MV-4-11 (cell line): ENCODE measurements at regions not wholly inside any gene's neighbourhood (a gene's known extent, or its start where the extent isn't known, plus 50 kb on each side); places are given as distances from the start of the nearest gene placed in this dataset.
A peak's percentile ranks its signal among the peaks of the same experiment; 100 is the strongest.

ENCODE experiments used
- DNase-seq: peaks from one replicate; lab custom pipeline; 2025; lab: John Stamatoyannopoulos, UW

DNA sequence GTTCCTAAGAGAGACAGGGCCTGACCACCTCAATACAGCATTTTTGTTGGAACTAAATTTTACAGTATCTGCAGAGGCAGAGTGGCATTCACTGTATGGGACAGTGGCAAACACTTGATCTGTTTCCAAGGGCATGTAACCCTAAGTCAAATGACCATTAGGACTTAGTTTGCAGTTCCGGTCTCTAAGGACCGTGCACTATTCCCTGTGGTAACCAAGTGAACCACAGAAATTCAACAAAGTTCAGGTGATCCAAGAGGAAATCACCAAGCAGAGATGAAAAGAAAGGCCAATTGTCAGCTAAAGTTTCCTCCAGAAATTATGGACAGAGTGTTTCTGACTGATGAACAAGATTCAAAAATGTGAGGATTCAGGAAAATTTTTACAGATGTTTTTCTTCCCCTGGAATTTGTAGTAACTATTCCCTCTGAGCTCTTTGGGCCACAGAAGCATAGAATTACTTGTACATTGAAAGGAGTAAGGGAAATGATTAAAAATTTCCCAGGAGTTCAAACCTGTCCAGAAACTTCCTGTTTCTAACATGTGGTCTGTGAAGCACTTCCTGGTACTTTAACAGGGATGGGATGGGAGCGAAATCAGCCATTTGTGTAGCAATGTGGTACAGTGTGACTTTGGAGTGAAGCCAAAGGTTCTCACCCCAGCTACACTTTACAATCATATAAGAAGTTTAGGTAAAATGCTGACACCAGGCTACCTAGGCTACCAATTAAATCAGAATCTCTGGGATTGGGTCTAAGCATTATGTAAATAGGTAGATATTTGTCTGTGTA lies 266.1 kb upstream of the MAP3K1 start:
- DNase-seq, result peak; percentile 16

DNA sequence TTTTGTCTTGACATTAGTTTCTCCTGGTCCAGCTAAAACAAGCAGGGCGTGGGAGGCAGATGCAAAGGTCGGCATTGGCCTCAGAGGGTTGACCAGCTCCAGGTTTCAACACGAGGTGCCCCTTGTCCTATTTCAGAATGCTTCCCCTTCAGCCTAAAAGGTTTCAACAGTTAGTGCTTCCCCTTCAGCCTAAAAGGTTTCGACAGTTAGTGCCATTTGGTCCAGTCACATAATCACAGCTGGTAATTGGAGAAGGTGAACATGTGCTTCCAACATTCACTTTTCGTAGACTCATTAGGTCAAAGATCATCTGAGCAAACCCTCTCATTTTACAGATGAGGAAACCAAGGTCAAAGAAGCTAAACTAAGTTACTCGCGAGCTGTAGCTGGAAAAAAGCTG lies 270.3 kb upstream of the MAP3K1 start:
- DNase-seq, result peak; percentile 27

DNA sequence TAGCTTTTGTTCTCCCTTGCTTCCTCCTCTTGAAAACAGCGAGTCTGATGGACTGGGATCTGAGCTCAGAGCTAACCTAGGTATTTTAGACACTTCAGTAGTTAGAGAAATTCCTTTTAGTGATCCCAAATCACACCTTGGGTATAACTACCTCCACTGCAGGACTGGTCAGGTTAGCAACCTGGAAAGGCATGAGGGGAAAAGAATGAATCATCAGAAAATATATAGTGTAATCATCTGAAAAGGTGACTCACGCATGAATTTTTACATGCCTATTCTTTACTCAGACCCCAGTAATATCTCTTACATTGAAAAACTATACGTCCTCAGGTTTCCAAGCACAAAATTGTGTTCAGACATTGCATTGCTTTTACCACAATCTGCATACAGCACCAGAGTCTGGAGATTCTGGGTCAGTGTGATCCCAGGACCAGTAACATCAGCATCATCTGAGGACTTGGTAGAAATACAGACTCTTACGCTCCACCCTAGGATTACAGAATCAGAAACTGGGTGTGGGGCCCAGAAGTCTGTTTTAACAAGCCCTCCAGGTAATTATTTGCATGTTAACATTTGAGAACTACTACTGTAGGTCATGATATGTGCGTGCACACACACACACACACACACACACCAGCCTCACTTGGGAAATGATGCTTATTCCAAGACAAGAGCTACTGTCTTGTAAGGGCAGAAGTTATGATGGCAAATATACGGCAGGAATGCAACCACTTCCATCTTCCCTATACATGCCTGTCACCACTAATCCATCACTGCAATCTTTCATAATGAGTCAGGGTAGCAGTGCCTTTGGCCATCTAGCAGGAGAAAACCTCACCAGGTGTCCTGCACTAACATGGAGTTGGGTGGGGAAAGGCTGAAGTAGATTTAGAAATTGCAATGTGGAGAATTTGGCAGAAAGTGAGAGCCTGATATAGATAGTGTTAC lies 271.6 kb upstream of the MAP3K1 start:
- DNase-seq, result peak; percentile 17

DNA sequence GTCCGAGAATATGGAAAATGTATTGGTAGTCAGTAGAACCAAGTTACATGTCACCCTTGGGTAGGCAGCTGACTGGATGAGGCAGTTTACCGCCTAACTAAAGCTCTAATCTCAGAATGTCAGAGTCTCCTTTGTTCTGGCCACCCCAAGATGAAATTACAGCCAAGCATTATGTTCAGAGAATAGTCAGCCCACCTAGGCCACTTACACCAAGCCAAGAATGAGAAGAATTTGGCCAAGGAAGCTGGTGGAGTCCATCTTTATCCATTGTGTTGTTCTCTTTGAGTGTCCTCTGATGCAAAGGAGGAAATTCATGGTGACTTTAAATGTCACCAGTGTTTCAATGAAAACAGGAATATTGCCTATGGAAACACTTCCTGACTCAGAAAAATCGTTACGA lies 275.1 kb upstream of the MAP3K1 start:
- no peak for DNase-seq

DNA sequence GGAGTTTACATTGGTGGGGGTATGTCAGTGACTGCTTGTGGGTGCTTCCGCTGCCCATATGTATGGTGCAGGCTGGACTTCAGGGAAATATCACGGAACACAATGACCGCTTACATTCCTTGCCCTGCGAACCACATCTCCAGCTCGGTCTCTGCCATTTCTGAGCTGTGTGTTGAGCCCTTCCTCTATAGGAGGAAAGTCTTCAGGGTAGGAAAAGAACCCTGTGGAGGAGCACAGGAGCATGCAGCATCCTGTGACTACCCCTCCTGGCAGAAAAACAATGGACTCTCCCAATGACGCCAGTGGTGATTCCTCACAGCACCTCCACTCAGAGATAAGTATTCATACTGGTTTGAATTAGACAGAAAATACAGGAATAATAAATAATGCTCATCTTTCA lies 276.8 kb upstream of the MAP3K1 start:
- DNase-seq, result no peak

DNA sequence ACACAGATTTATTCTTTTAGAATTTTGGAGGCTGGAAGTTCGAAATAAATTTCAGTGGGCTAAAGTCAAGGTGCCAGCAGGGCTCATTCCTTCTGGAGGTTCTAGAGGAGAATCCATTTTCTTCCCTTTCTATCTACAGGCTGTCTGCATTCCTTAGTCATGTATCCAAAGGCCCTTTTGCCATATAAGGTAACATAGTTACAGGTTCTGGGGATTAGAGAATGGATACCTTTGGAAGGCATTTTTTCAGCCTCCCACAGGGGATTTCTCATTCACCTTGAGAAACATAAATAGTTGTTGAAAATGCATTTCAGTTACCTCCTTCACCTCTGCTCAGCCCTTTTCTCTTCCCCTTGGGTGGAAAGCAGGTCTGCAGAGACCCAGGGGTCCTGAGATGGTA lies 280.0 kb upstream of the MAP3K1 start:
- DNase-seq, result no peak

DNA sequence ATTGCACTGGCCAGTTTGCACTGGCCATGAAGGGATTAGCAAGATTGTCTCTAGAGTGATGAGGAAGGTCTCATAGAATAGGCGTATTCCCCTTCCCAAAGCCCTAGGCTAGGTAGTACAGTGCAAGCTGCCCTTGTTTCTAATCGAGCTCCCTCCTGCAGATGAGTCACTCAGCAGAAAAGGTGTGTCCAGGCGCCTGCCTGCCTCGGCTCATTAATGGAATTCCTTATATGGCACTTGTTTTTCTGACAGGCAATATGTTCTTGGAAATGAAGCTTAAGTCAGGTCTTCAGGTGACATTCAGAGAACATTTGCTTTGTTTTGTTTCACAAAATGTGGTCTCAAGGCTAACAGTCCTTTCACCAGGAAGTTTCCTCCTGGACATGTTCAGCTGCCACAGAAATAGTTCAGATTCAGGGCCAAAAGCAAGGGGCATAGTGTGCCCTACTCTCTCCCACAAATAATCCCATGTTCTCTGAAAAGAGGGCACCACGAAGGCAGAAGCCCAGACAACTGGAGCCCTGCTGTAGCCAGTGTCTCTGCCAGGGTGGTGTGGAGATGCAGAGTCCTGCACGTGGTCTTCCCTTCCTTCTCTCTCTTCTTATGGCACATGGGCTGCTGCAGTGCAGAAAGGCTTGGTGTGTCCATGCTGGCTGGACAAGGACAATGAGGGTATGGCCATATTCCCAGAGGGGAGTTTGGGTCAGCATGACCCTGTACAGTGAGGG lies 281.1 kb upstream of the MAP3K1 start:
- DNase-seq, result no peak

DNA sequence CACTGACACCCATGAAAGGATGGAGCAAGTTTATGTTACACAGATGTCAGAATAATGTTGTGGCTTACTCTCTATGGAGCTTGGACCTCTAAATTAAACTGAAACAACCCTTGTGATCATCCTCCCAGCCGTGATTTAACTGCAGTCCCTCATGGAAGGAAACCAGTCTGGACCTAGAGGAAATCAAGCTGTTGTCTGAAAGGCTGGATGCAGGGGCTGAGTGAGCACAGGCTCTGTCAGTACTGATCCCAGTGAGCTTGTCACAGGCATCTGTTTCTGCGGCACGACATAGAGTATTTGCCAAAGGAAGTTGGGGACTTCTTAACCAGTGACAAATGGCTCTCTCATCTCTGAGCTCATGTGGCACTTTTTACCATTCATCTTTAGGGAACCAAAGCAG lies 282.9 kb upstream of the MAP3K1 start:
- no peak for DNase-seq

DNA sequence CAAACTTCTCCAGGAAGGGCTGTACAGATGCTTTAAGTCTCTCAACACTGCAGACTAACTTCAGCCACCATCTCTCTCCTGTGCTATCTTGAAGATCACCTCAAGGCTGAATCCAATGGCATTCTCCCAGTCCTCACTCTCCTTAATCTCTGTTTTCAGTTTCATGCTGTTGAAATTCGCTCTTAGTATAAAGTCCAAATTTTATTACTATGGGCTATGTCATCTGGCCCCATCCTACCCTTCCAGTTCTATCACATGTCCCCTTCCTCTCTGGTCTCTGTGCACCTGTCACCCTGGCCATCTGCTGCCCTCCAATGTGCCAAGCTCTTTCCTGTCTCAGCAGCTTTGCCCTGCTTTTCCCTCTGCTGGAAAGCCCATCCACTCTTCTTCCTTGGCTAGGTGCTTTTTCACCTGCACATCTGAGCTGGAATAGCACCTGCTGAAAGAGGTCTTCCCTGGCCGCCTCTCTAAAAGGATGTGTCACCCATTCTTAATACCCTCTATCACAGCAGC lies 284.7 kb upstream of the MAP3K1 start:
- no peak for DNase-seq

DNA sequence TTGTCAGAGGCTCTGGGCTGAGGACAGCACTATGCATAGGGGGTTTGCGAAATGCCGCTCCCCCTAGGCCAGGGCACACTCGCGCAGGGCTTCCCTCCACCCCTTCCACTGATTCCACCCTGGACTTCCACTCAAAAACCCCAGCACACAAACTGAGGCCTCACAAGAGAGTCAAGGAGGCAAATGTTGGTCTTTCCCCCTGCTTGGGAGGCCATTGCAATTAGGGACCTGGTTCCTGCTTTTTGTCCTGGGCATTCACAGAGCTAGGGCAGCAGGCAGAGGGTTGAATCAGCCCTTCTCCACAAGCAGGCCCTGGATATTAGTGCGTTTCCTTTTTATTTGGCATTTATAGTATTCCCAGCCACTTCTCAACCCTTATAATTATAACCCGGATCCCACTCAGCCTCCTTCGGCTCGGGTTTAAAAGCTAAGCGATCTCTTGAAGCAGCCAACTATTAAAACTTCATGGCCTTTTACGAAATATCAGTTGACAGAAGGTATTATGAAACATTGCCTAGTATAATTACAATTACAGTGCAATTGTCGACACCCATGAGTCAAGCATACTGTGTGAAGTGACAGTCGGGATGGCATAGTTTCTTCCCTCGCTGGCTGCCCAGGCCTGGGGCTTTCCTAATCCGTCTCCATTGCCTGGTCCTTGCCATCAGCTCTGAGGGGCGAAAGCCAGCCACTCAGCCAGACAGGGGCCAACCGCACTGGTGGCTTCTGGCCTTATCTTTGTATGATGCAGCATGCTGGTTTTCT lies 285.5 kb upstream of the MAP3K1 start:
- peak; percentile 67 for DNase-seq

DNA sequence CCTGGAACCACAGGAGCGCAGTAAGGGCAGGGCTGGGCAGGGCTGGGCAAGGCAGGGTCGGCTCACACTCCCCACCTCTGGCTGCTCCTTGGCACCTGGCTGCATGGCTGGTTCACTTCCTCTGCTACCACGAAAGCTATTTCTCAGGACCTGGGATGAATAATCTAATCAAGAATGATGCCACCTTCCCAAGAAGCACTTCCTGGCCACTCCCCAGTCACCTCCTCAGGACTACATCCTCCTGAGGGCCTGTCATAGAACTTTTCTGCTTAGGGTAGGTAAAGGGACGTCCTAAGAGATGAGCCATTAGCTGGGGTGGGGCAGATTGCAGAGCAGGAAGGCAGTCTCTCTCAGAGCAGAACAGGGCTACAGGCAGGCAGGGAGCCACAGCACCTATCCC lies 288.2 kb upstream of the MAP3K1 start:
- DNase-seq, result no peak

DNA sequence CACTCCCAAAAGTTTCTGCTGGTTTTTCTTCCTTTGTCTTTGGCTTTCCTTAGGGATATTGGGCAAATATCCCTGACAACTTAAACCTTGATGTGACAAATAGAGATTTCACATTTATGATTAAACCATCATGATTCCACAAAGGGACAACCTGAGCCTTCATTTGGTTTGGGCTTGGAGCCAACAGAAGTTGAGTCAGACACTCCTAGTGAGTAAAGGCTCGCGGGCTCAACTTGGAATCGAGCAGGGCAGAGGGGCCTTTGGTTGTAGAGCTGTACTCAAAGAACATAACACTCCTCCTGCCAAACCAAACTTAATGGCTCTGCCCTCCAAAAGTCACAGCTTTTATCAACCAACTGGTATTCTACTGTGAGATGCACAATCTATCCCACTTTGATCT lies 290.2 kb upstream of the MAP3K1 start:
- no peak for DNase-seq

DNA sequence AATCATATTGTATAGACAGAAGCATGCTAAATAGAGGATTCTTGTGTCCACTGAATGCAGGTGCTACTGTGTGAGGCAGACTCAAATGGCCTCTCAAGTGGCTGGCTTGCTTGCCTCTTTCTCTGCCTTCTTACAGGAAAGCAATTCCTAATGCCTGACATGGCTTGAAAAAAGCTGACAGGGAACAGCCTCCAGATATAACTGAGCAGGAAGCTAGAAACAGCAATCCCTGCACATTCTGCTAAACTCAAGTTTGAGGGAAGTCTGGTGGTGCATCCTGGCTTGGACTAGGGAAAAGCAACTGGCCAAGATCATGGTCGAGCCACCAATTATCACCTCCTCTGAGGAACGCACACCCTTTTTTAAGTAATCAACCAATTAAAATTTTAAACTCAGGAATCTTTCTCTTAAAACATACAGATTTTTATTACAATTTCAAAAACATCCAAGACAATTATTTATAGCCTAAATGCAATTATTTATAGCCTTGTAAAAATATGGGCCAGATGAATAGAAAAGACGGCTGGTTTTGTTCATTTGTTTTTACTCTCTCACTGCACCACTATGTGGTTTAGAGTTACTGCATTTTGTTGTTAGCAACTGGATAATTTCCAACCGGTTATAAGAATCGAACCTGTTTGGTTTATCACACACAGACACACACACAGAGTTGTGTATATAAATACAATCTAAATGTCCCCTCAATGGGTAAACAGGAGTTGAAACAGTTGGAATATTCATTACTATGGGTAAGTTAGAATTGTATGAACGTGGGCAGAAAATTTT lies 290.9 kb upstream of the ANKRD55 start:
- no peak for DNase-seq

DNA sequence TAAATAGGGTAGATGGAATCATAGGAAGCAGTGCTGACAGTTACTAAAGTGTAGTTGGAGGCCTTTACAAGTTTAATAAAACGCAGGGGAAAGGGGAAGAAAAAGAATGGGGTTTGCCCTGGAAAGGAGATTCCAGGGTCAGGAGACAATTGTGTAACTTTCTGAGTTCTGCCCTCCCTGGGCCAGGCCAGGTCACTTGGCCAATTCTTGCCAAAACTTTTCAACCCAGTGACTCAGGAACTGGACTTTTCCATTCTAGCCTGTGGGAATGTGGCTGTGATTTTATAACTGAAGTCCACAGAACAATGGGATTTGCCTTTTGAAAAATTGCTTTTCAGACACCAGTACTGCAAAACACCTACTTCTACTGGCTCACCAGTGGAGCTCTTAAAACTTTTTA lies 289.8 kb upstream of the ANKRD55 start:
- DNase-seq, result no peak

DNA sequence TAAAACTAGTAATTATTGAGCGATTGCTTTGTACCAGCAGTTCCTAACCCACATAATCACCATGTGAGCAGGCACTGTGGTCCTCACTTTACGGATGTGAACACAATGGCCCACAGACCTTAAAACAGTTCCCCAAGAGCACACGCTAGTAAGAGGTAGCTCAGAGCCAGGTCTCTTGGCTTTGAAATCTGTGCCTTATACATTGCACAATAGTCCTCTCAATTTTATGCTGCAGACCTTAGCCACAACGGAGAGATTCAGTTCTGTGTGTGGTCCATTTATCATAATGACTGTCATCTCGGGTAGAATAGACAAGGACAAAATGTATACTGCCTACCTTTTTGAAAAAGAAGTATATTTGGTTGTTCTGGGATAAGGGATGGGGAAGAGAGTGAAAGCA lies 289.0 kb upstream of the ANKRD55 start:
- DNase-seq, result no peak

DNA sequence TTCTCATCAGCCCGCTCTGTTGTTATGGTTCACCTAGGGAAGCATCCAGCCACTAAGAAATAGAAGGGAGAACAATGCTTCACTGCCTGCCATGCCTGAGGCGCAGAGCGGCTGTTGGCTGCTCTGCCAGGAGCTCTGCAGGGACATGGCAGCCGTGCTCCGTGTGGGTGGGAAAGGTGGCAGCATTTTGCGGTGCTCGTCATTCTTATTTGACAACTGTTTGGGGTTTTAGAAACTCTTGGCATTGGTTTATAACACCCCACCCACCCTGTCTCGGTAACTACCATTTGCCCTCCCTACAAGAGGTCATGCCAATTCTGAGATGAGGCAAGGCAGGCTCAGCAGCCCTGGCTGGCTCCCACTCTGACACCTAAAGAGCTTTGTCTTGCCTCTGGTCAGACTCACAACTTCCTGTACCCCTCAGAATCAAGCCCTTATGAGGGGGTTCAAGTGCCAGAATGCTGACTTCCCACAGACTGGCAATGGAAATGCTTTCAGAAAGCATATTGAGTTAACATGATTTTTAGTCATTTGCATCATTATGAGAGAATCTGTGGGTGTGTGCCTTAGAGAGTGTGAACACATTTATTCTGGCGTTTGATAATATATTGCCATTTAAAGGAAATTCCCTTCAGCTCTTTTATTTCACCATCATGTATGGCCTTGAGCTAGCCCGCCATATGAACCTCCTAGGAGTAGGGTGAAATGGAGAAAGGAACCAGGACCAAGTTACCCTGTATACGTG lies 288.0 kb upstream of the ANKRD55 start:
- DNase-seq, result no peak

DNA sequence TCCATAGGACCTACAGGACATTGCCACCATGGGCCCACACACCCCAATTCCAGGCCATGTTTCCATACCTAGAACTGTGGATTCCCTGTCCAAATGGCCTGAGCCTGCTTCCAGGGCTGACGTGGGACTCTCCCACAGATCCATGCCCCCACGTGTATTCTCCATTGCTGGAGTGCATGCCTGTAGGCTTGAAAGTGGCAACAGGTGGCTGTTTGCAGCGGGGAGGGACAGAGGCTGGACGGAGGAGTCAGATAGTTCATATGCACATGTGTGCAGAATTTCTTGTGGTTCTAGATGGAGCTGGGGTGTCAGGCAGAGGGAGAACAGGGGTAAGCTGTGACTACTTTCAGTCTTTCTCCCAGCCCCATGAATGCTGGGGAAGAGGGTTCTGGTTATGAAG lies 285.7 kb upstream of the ANKRD55 start:
- no peak for DNase-seq

DNA sequence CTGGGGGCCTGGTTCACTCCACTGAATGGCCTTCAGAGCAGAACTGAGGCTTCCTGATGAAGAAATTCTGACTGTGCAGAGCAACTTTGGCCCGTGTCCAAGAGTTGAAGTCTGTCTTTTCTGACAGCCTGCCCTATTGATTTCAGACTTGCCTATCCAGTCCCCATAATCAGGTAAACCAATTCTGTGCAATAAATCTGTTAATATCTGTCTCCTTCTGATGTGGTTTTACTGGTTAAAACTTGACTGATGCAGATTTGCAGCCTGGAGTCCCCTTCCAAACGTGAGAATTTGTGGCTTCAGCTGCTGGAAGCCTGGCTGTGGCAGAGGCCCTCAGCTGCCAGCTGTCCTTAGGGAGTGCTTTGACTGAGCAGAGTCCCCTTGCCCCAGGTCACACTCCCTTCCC lies 283.9 kb upstream of the ANKRD55 start:
- DNase-seq, result peak; percentile 54

DNA sequence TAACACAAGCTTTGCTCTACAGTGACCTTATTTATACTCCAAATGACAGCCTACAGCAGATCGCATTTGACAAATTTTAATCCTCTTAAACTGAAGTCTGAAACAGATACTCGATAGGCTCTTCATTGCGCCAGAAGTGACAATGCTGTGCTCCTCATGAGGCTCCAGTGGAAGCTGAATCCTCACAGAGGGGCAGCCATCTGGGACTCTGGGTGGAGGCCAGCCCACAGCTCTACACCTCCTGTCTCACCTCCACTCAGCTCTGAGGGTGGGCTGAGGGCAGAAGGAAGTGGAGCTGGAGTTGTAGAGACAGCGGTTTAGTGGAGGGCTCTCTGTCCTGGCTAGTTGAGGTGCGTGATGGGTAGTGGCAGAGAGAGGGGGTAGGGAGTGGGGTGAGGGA lies 283.3 kb upstream of the ANKRD55 start:
- DNase-seq, result no peak

DNA sequence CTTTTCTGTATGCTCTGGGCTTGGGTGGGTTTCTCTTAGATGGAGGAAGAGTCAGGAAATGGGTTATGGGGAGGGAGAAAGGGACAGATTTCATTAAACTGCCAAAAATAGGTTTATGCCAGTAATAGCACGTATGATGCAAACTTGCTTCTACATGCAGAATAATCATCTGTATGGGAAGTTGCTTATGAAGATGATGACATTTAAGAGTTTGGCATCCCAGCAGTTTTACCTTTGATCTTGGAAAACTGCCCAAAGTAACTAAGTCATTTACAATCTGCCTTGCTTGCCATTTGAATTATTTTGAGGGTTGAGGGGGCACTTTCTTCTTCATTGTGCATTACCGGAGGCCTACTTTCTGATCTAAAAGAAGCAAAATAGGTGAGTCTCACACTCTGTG lies 282.9 kb upstream of the ANKRD55 start:
- no peak for DNase-seq
